ENCODE measurements at regions not wholly inside any gene's neighbourhood (a gene's known extent, or its start where the extent isn't known, plus 50 kb on each side); places are given as distances from the start of the nearest gene placed in this dataset.
"Not testable (repeated sequence)": the region's sequence is repeated elsewhere in the genome, so short reads cannot be mapped to it uniquely, and the experiment has no call there.

GRCh38 chr16:10256784-10257641 is 74.8 kb upstream of the GRIN2A start:
- Histone ChIP-seq H3K27me3 (no peaks in the 10 kb centered on the region), H3K4me3 (no peak overlapping the region), H3K36me3 (no peaks in the 10 kb centered on the region), H3K9me3 (no peaks in the 10 kb centered on the region), H3K27ac (no peak overlapping the region), H3K4me1 (peaks cover 0 to 6% of the 10 kb centered on the region in 2 donors)
- DNase-seq, result peak in 2 of 4 donors; percentile 19 to 51
- intact Hi-C loops (cut with DNase I), result loop anchor here in 1 of 2 donors (5.0 kb wide), 1 partner anchor 250 kb away; no protein-coding TSS in a partner anchor
- ATAC-seq, result peak; percentile 96
- TF ChIP-seq CTCF (IDR thresholded peaks at IDR 0.05), result peak; percentile 66 to 82

GRCh38 chr16:10257642-10258251 is 75.5 kb upstream of the GRIN2A start:
- H3K4me3 ChIP-seq, H3K27me3 ChIP-seq, H3K27ac ChIP-seq, H3K9me3 ChIP-seq, H3K4me1 ChIP-seq, DNase-seq, H3K36me3 ChIP-seq: not testable (repeated sequence)
- peak; percentile 29 for ATAC-seq
- intact Hi-C loops (cut with DNase I), result loop anchor here in 1 of 2 donors (5.0 kb wide), 1 partner anchor 250 kb away; no protein-coding TSS in a partner anchor

GRCh38 chr16:10258930-10259603 is 76.8 kb upstream of the GRIN2A start:
- not testable (repeated sequence) for H3K9me3 ChIP-seq, ATAC-seq, H3K36me3 ChIP-seq, H3K4me1 ChIP-seq, H3K27ac ChIP-seq, H3K27me3 ChIP-seq, H3K4me3 ChIP-seq, DNase-seq
- intact Hi-C loops (cut with DNase I), result loop anchor here in 1 of 2 donors (5.0 kb wide), 1 partner anchor 248 kb away; no protein-coding TSS in a partner anchor

- Histone ChIP-seq H3K4me3 (no peak overlapping the region), H3K27ac (no peak overlapping the region), H3K4me1 (peaks cover 0 to 6% of the 10 kb centered on the region in 2 donors), H3K27me3 (no peaks in the 10 kb centered on the region), H3K9me3 (no peaks in the 10 kb centered on the region), H3K36me3 (no peaks in the 10 kb centered on the region)
- DNase-seq (no peak), ATAC-seq (no peak)
- intact Hi-C loops (cut with DNase I), result no loop called here
- no peak for TF ChIP-seq CTCF (IDR thresholded peaks at IDR 0.05)
Observed at GRCh38 chr16:10261077-10261476, 78.8 kb upstream of the GRIN2A start.

GRCh38 chr16:10261526-10261925 is 79.3 kb upstream of the GRIN2A start:
- H3K27ac ChIP-seq; H3K4me3 ChIP-seq; H3K4me1 ChIP-seq; H3K36me3 ChIP-seq; ATAC-seq; intact Hi-C loops (cut with DNase I); H3K9me3 ChIP-seq; H3K27me3 ChIP-seq; DNase-seq: not testable (repeated sequence)

GRCh38 chr16:10262377-10263132 is 80.3 kb upstream of the GRIN2A start:
- H3K9me3 ChIP-seq, result no peaks in the 10 kb centered on the region
- DNase-seq (no peak), ATAC-seq (no peak)
- no peak overlapping the region for H3K4me3 ChIP-seq
- TF ChIP-seq CTCF (IDR thresholded peaks at IDR 0.05), result no peak
- intact Hi-C loops (cut with DNase I), result no loop called here
- no peaks in the 10 kb centered on the region for H3K27me3 ChIP-seq
- no peak overlapping the region for H3K27ac ChIP-seq
- no peaks in the 10 kb centered on the region for H3K4me1 ChIP-seq
- H3K36me3 ChIP-seq, result no peaks in the 10 kb centered on the region
